Psoas muscle (tissue), 7 donors: ENCODE measurements at regions not wholly inside any gene's neighbourhood (a gene's known extent, or its start where the extent isn't known, plus 50 kb on each side); places are given as distances from the start of the nearest gene placed in this dataset.

Experiments
- ATAC-seq, 4 donors: fragments of 200-7000 bp; cut with Tn5 transposase; one replicate each; pipeline ENCODE4 v1.9.1; 2020; ENCODE audit warnings: moderate library complexity in 3 of 4, mild to moderate bottlenecking in 2 of 4
- DNase-seq, 2 donors: peaks; one replicate each; pipeline ENCODE4 v3.0.0-alpha.2; 2020
- H3K27ac ChIP-seq: fragments of 200-600 bp; one replicate; pipeline ENCODE4 v1.8.0; 2022
- H3K27me3 ChIP-seq, 3 donors: fragments of 200-600 bp in 1 of 3; one replicate each; pipeline versions ENCODE4 v1.6.1 to v1.8.0; 2013 to 2022; ENCODE audit warnings: low read length in 2 of 3, mild to moderate bottlenecking in 2 of 3, moderate library complexity in 1 of 3; ENCODE audit not compliant: insufficient read depth in 3 of 3
- H3K36me3 ChIP-seq, 2 donors: fragments of 200-600 bp in 1 of 2; one replicate each; pipeline versions ENCODE4 v1.6.1 to v1.8.0; 2013 to 2022; ENCODE audit warnings: low read depth in 1 of 2, mild to moderate bottlenecking in 1 of 2, moderate library complexity in 1 of 2; ENCODE audit not compliant: insufficient read depth in 1 of 2
- H3K4me1 ChIP-seq: fragments of 200-600 bp; one replicate; pipeline ENCODE4 v1.8.0; 2022
- H3K4me3 ChIP-seq: fragments of 200-600 bp; one replicate; pipeline ENCODE4 v1.8.0; 2022; ENCODE audit warnings: mild to moderate bottlenecking
- H3K9me3 ChIP-seq: fragments of 200-600 bp; one replicate; pipeline ENCODE4 v1.8.0; 2022
- WGBS, 3 donors: extraction: QIAGEN DNeasy Blood & Tissue Kit; methylation state at CpG; one replicate each; pipeline versions ENCODE4 v1.1.6 to v1.1.7; 2013; 5-methylcytosine and 5-hydroxymethylcytosine counted together
- intact Hi-C, 2 donors: fragments of 100-400 bp; cut with DNase I; formaldehyde crosslinking; loops; one replicate each; pipeline versions ENCODE4 v1.11.0 to v1.14.2; 2022
- TF ChIP-seq, protein P1 (sequence below): fragments of 200-600 bp; IDR thresholded peaks from one replicate; pipeline ENCODE4 v1.8.0; 2022; ENCODE audit warnings: antibody characterized with exemption
- donor health status: healthy with polysubstance abuse.
- donor health status: DM: no; HTN: no; CAD: no; lungs with moderate emphysema.
- donor health status: Bipolar disorder and iron deficiency.
- donor health status: healthy.
- donor health status: DM: yes; HTN: yes; CAD: no.
- donor health status: DM: no; HTN: no; CAD: no.
- donor health status: DM: yes; HTN: yes; CAD: no.

- Histone ChIP-seq H3K4me1 (no peaks in the 10 kb centered on the region), H3K27me3 (no peaks in the 10 kb centered on the region), H3K36me3 (no peaks in the 10 kb centered on the region), H3K27ac (no peak overlapping the region), H3K4me3 (no peak overlapping the region), H3K9me3 (no peaks in the 10 kb centered on the region)
- WGBS, 3 donors, result 76 to 78% (median 78%) methylated on average over 4 of the region's 4 CpGs
- TF ChIP-seq, protein P1, sequence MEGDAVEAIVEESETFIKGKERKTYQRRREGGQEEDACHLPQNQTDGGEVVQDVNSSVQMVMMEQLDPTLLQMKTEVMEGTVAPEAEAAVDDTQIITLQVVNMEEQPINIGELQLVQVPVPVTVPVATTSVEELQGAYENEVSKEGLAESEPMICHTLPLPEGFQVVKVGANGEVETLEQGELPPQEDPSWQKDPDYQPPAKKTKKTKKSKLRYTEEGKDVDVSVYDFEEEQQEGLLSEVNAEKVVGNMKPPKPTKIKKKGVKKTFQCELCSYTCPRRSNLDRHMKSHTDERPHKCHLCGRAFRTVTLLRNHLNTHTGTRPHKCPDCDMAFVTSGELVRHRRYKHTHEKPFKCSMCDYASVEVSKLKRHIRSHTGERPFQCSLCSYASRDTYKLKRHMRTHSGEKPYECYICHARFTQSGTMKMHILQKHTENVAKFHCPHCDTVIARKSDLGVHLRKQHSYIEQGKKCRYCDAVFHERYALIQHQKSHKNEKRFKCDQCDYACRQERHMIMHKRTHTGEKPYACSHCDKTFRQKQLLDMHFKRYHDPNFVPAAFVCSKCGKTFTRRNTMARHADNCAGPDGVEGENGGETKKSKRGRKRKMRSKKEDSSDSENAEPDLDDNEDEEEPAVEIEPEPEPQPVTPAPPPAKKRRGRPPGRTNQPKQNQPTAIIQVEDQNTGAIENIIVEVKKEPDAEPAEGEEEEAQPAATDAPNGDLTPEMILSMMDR, result no peak
- ATAC-seq, result no peak
- no peak for DNase-seq
- intact Hi-C loops, result no loop called here
Observed at GRCh38 chr3:181823716-181824115, 112.0 kb downstream of the SOX2 start.

GRCh38 chr3:181824961-181825360, 113.2 kb downstream of the SOX2 start:
- Histone ChIP-seq H3K4me3 (no peak overlapping the region), H3K4me1 (no peaks in the 10 kb centered on the region), H3K27ac (no peak overlapping the region), H3K36me3 (no peaks in the 10 kb centered on the region), H3K27me3 (no peaks in the 10 kb centered on the region), H3K9me3 (no peaks in the 10 kb centered on the region)
- TF ChIP-seq, protein P1, result no peak
- 70 to 78% (median 75%) methylated on average over 10 of the region's 10 CpGs for WGBS, 3 donors
- ATAC-seq (no peak), DNase-seq (no peak)
- intact Hi-C loops, result no loop called here

- no peak overlapping the region for H3K4me3 ChIP-seq
- DNase-seq (no peak), ATAC-seq (no peak)
- 47 to 58% (median 49%) methylated on average over 17 of the region's 17 CpGs for WGBS, 3 donors
- no peaks in the 10 kb centered on the region for H3K36me3 ChIP-seq
- no peak overlapping the region for H3K27ac ChIP-seq
- no peaks in the 10 kb centered on the region for H3K9me3 ChIP-seq
- TF ChIP-seq, protein P1, result no peak
- no peaks in the 10 kb centered on the region for H3K27me3 ChIP-seq
- H3K4me1 ChIP-seq, result no peaks in the 10 kb centered on the region
- intact Hi-C loops, result no loop called here
Observed at GRCh38 chr3:181839039-181839915, 127.6 kb downstream of the SOX2 start.

DNA sequence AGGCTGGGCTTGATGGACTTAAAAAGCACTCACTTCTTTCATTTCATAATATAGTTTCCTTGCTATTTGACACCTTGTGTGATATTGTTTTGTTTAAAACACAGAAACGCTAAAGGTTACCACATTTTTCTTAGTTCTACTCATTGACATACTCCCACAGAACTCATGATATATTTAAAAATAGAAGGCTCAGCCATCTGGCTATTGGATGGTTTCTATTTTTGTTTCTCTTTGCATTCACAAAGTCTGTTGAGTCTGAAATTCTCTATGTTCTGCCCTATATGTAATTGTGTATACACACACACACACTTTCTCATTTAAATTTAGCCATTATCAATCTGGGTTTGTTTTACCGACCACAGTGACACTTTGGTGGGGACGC, 128.2 kb downstream of the SOX2 start:
- 56 to 66% (median 60%) methylated on average over 3 of the region's 3 CpGs for WGBS, 3 donors
- intact Hi-C loops, result no loop called here
- TF ChIP-seq, protein P1, result no peak
- DNase-seq, result no peak
- no peak overlapping the region for H3K27ac ChIP-seq
- no peak overlapping the region for H3K4me3 ChIP-seq
- no peaks in the 10 kb centered on the region for H3K27me3 ChIP-seq
- no peaks in the 10 kb centered on the region for H3K4me1 ChIP-seq
- no peaks in the 10 kb centered on the region for H3K9me3 ChIP-seq
- no peak for ATAC-seq
- H3K36me3 ChIP-seq, result no peaks in the 10 kb centered on the region

DNA sequence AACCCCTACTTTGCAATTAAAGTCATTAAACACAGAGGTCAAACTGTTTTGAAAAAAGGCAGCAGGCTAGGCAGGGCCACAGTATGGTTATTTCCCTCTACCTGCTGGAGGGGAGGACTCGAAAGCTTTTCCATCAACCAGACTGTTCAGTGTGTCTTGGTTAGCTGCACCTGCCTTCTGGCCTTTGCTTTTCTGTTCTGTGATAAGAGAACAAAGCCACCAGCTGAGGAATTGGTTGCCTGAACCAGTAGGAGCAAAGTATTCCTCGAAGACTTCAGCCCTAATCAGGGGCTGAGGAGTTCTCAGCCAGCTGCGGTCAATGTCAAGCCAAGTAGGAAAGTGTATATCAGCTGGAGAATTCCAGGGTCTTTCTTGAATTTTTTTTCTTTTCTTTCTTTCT, 132.5 kb downstream of the SOX2 start:
- Histone ChIP-seq H3K9me3 (no peaks in the 10 kb centered on the region), H3K27me3 (no peaks in the 10 kb centered on the region), H3K27ac (no peak overlapping the region), H3K36me3 (no peaks in the 10 kb centered on the region), H3K4me3 (no peak overlapping the region), H3K4me1 (no peaks in the 10 kb centered on the region)
- WGBS, 3 donors, result 66 to 76% (median 73%) methylated on average over 3 of the region's 3 CpGs
- TF ChIP-seq, protein P1, result no peak
- ATAC-seq (no peak), DNase-seq (no peak)
- intact Hi-C loops, result no loop called here
